ENCODE measurements at regions not wholly inside any gene's neighbourhood (a gene's known extent, or its start where the extent isn't known, plus 50 kb on each side); places are given as distances from the start of the nearest gene placed in this dataset.

DNA sequence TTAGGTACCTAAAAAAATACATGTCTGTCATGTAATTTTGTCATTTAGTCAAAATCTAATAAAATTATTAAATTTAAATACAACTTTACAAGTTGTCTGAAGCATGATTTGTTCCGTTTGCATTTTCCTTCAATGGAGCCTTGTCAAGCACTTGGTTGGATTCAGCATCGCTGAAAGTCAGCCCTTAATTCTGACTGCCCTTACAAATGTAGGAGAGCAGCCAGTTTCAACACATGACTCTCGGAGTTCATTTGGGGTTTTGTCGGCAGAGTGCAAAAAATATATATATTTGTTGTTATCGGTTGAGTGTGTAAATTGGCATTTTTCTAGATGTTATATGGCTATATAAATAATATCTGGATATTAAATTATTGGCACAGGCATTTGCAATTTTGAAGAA is 180.6 kb downstream of the RPS12 start:
- no peaks in the 10 kb centered on the region for H4K20me1 ChIP-seq (ENCODE audit: insufficient read depth, low read length)
- H3F3A ChIP-seq (ENCODE audit: insufficient read depth, low read length) = peaks cover 9% of the 10 kb centered on the region; the same call in 1 of the 2 replicates
- peak overlapping the region; percentile 24; the same call in 1 of the 2 replicates for H3K4me2 ChIP-seq (ENCODE audit: low read depth, low read length)
- no peak overlapping the region for H3K4me3 ChIP-seq (ENCODE audit: low read length)
- no peak overlapping the region for H3K9ac ChIP-seq (ENCODE audit: low read length)
- TF ChIP-seq, protein P1, sequence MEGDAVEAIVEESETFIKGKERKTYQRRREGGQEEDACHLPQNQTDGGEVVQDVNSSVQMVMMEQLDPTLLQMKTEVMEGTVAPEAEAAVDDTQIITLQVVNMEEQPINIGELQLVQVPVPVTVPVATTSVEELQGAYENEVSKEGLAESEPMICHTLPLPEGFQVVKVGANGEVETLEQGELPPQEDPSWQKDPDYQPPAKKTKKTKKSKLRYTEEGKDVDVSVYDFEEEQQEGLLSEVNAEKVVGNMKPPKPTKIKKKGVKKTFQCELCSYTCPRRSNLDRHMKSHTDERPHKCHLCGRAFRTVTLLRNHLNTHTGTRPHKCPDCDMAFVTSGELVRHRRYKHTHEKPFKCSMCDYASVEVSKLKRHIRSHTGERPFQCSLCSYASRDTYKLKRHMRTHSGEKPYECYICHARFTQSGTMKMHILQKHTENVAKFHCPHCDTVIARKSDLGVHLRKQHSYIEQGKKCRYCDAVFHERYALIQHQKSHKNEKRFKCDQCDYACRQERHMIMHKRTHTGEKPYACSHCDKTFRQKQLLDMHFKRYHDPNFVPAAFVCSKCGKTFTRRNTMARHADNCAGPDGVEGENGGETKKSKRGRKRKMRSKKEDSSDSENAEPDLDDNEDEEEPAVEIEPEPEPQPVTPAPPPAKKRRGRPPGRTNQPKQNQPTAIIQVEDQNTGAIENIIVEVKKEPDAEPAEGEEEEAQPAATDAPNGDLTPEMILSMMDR (IDR thresholded peaks at IDR 0.05; ENCODE audit: low read length) = no peak
- TF ChIP-seq EZH2phosphoT487 (IDR thresholded peaks at IDR 0.05; ENCODE audit: low read length) (no peak), EZH2 (optimal IDR thresholded peaks at IDR 0.05; ENCODE audit: low read depth, low read length) (no peak)
- H3K27me3 ChIP-seq (replicated peaks; ENCODE audit: insufficient read depth, low read length) = no peaks in the 10 kb centered on the region
- H3K36me3 ChIP-seq (replicated peaks; ENCODE audit: insufficient read depth, low read length) = no peaks in the 10 kb centered on the region
- no peak overlapping the region; the same call in 1 of the 2 replicates for H3K27ac ChIP-seq (ENCODE audit: low read length)
- H2AFZ ChIP-seq (ENCODE audit: low read length) = no peak overlapping the region
- H3K79me2 ChIP-seq (ENCODE audit: low read length) = no peaks in the 10 kb centered on the region
- no peak for DNase-seq
- H3K9me3 ChIP-seq (replicated peaks; ENCODE audit: insufficient read depth, low read length) = no peaks in the 10 kb centered on the region
- no peaks in the 10 kb centered on the region for H3K9me2 ChIP-seq (replicated peaks; ENCODE audit: insufficient read depth, low read length)
- H3K4me1 ChIP-seq (ENCODE audit: low read length) = peaks cover 27% of the 10 kb centered on the region

DNA sequence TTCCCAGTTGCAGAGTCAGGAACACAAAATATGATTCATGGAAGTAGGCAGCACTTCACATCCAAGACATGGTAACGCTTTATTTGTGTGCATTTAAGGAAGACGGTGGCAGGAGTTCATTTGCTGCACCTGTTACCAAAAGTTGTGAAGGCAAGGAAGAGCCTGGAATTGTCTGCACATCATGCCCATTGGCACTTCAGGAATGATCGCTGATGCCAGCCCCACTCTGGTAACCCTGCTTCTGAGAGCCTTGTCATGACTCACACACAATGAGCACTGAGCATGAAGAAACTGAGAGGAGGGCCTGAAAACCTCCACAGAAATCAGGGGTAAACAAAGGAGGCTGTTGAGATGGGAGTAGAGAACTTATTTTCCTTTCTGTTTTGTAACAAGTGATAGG is 181.1 kb downstream of the RPS12 start:
- Histone ChIP-seq H3K9ac (ENCODE audit: low read length) (no peak overlapping the region), H3K4me3 (ENCODE audit: low read length) (no peak overlapping the region), H3K36me3 (replicated peaks; ENCODE audit: insufficient read depth, low read length) (no peaks in the 10 kb centered on the region), H3K9me2 (replicated peaks; ENCODE audit: insufficient read depth, low read length) (no peaks in the 10 kb centered on the region), H4K20me1 (ENCODE audit: insufficient read depth, low read length) (no peaks in the 10 kb centered on the region), H3K27me3 (replicated peaks; ENCODE audit: insufficient read depth, low read length) (no peaks in the 10 kb centered on the region), H3F3A (ENCODE audit: insufficient read depth, low read length) (peaks cover 9% of the 10 kb centered on the region; the same call in 1 of the 2 replicates), H3K79me2 (ENCODE audit: low read length) (no peaks in the 10 kb centered on the region), H3K27ac (ENCODE audit: low read length) (peak overlapping the region; percentile 14; the same call in 1 of the 2 replicates), H2AFZ (ENCODE audit: low read length) (no peak overlapping the region), H3K9me3 (replicated peaks; ENCODE audit: insufficient read depth, low read length) (no peaks in the 10 kb centered on the region), H3K4me1 (ENCODE audit: low read length) (peaks cover 27% of the 10 kb centered on the region), H3K4me2 (ENCODE audit: low read depth, low read length) (peak overlapping the region; percentile 24; the same call in 1 of the 2 replicates)
- DNase-seq = peak; percentile 21
- TF ChIP-seq EZH2 (optimal IDR thresholded peaks at IDR 0.05; ENCODE audit: low read depth, low read length) (no peak), EZH2phosphoT487 (IDR thresholded peaks at IDR 0.05; ENCODE audit: low read length) (no peak)
- TF ChIP-seq, protein P1 (IDR thresholded peaks at IDR 0.05; ENCODE audit: low read length) = no peak

DNA sequence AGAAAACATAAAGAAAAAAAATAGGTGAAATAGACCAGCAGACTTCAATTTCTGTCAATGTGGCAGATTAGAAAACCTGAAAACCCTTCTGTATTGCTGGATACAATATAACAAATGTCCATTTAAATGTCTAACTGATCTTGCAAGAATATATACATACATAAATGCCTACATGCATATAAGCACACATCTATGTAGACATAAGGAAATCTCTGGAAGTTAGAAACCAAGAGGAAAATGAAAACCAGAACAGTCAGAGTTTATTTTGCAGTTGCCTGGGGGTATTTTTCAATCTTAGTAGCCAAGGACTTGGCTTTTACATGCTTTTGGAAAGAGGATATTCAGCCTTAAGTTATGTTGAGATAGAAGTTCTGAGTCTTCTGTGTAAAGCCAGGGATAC is 184.0 kb downstream of the RPS12 start:
- H3K9me2 ChIP-seq (replicated peaks; ENCODE audit: insufficient read depth, low read length) = no peaks in the 10 kb centered on the region
- H3K27ac ChIP-seq (ENCODE audit: low read length) = no peak overlapping the region
- DNase-seq = no peak
- no peaks in the 10 kb centered on the region for H3K36me3 ChIP-seq (replicated peaks; ENCODE audit: insufficient read depth, low read length)
- H3F3A ChIP-seq (ENCODE audit: insufficient read depth, low read length) = peaks cover 9% of the 10 kb centered on the region; the same call in 1 of the 2 replicates
- no peaks in the 10 kb centered on the region for H3K79me2 ChIP-seq (ENCODE audit: low read length)
- TF ChIP-seq EZH2phosphoT487 (IDR thresholded peaks at IDR 0.05; ENCODE audit: low read length) = no peak
- no peak for TF ChIP-seq EZH2 (optimal IDR thresholded peaks at IDR 0.05; ENCODE audit: low read depth, low read length)
- TF ChIP-seq, protein P1 (IDR thresholded peaks at IDR 0.05; ENCODE audit: low read length) = no peak
- no peak overlapping the region for H3K4me2 ChIP-seq (ENCODE audit: low read depth, low read length)
- H3K4me1 ChIP-seq (ENCODE audit: low read length) = peaks cover 35% of the 10 kb centered on the region
- no peaks in the 10 kb centered on the region for H3K27me3 ChIP-seq (replicated peaks; ENCODE audit: insufficient read depth, low read length)
- no peaks in the 10 kb centered on the region for H3K9me3 ChIP-seq (replicated peaks; ENCODE audit: insufficient read depth, low read length)
- H3K4me3 ChIP-seq (ENCODE audit: low read length) = no peak overlapping the region
- H2AFZ ChIP-seq (ENCODE audit: low read length) = no peak overlapping the region
- no peaks in the 10 kb centered on the region for H4K20me1 ChIP-seq (ENCODE audit: insufficient read depth, low read length)
- no peak overlapping the region for H3K9ac ChIP-seq (ENCODE audit: low read length)
